OCI-LY7 (cell line): ENCODE measurements at regions not wholly inside any gene's neighbourhood (a gene's known extent, or its start where the extent isn't known, plus 50 kb on each side); places are given as distances from the start of the nearest gene placed in this dataset.

Source experiments
- BruUV-seq: library from RNA; stranded (reverse); fragments of 400-500 nt; replicated peaks from 2 replicates; lab custom pipeline; 2021; lab: Mats Ljungman, UMichigan
- CTCF ChIA-PET: fragments of 300-600 bp; sonication (Branson Sonifier 250); formaldehyde crosslinking; loops from one replicate; lab custom pipeline; 2022; ENCODE audit warnings: antibody characterized with exemption; ENCODE audit not compliant: unreplicated experiment; lab: Charles Lee
- POLR2A ChIA-PET: fragments of 300-600 bp; sonication (Branson Sonifier 250); formaldehyde crosslinking; loops from one replicate; lab custom pipeline; 2022; ENCODE audit warnings: antibody characterized with exemption; lab: Charles Lee
- DNase-seq: peaks from one replicate; pipeline ENCODE4 v3.0.0-alpha.2; 2015; ENCODE audit warnings: low spot score
- H2AFZ ChIP-seq: fragments of 200-600 bp; sonication (generic), shearing (Covaris generic); 2 replicates; pipeline ENCODE4 v1.6.1; 2014; ENCODE audit warnings: mild to moderate bottlenecking, antibody characterized with exemption, low read length, moderate library complexity
- H3K27ac ChIP-seq: fragments of 200-600 bp; sonication (generic); 2 replicates; pipeline ENCODE4 v1.5.1; 2014; ENCODE audit warnings: mixed run types, low read depth, mild to moderate bottlenecking, moderate library complexity, low read length, inconsistent platforms; ENCODE audit not compliant: poor library complexity, severe bottlenecking
- H3K36me3 ChIP-seq: fragments of 200-600 bp; sonication (generic); 2 replicates; pipeline ENCODE4 v1.6.1; 2014; ENCODE audit warnings: mild to moderate bottlenecking, antibody characterized with exemption, low read length, moderate library complexity, mixed read lengths; ENCODE audit not compliant: insufficient read depth
- H3K4me1 ChIP-seq: fragments of 200-600 bp; sonication (generic); 2 replicates; pipeline ENCODE4 v1.5.1; 2014; ENCODE audit warnings: mild to moderate bottlenecking, low read length; ENCODE audit not compliant: insufficient read depth, poor library complexity, severe bottlenecking
- H3K4me2 ChIP-seq: fragments of 200-600 bp; sonication (generic); 2 replicates; pipeline ENCODE4 v1.6.1; 2014; ENCODE audit warnings: mild to moderate bottlenecking, low read length
- H3K4me3 ChIP-seq: fragments of 200-600 bp; sonication (generic); 2 replicates; pipeline ENCODE4 v1.5.1; 2014; ENCODE audit warnings: mild to moderate bottlenecking, low read depth, low read length; ENCODE audit not compliant: poor library complexity, severe bottlenecking
- H3K79me2 ChIP-seq: fragments of 200-600 bp; sonication (generic); 2 replicates; pipeline ENCODE4 v1.6.1; 2016; ENCODE audit warnings: low read depth, mild to moderate bottlenecking, low read length, moderate library complexity, mixed read lengths; ENCODE audit not compliant: insufficient read depth
- H3K9me2 ChIP-seq: fragments of 200-600 bp; sonication (generic); 2 replicates; pipeline ENCODE4 v1.6.1; 2016; ENCODE audit warnings: mild to moderate bottlenecking, low read length, mixed read lengths; ENCODE audit not compliant: insufficient read depth
- H3K9me3 ChIP-seq: fragments of 200-600 bp; sonication (generic); 2 replicates; pipeline ENCODE4 v1.6.1; 2014; ENCODE audit warnings: mild to moderate bottlenecking, mixed run types, low read length, mixed read lengths
- H4K20me1 ChIP-seq: fragments of 200-600 bp; sonication (generic); 2 replicates; pipeline ENCODE4 v1.6.1; 2014; ENCODE audit warnings: mild to moderate bottlenecking, antibody characterized with exemption, low read length, moderate library complexity, mixed read lengths; ENCODE audit not compliant: insufficient read depth
- EZH2phosphoT487 ChIP-seq: fragments of 200-600 bp; sonication (generic); IDR thresholded peaks from 2 replicates; pipeline ENCODE4 v1.6.1; 2018; ENCODE audit warnings: low read depth, borderline replicate concordance, mild to moderate bottlenecking, mixed run types, antibody characterized with exemption, low read length, moderate library complexity, mixed read lengths
- intact Hi-C: fragments of 100-400 bp; cut with micrococcal nuclease; formaldehyde crosslinking; loops from one replicate; pipeline ENCODE4 v1.10.0; 2022; ENCODE audit not compliant: unreplicated experiment
- TF ChIP-seq, protein P1 (sequence below): fragments of 200-600 bp; sonication (generic); conservative IDR thresholded peaks from 2 replicates; pipeline ENCODE4 v1.5.1; 2014; ENCODE audit warnings: mild to moderate bottlenecking, antibody characterized with exemption, low read length, moderate library complexity, mixed read lengths

DNA sequence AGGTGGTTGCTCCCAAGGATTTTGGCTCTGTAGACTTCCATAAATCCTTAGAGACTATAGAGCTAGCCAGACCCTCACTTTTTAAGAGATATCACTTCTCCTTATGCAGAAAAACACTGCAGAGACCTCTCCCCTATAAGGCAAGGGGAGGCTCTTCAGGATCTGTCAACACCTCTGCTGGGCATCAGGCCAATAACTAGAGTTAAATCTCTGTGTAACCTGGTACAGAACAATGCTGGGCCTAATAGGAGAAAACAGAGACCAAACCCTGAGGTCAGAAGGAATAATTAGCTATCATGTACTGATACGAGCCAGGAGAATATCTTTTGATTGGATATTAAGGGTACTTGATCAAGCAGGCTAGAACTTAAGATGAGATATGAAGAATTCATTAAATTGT is 358.5 kb downstream of the TBC1D4 start:
- DNase-seq = no peak
- CTCF ChIA-PET = no interaction called here

DNA sequence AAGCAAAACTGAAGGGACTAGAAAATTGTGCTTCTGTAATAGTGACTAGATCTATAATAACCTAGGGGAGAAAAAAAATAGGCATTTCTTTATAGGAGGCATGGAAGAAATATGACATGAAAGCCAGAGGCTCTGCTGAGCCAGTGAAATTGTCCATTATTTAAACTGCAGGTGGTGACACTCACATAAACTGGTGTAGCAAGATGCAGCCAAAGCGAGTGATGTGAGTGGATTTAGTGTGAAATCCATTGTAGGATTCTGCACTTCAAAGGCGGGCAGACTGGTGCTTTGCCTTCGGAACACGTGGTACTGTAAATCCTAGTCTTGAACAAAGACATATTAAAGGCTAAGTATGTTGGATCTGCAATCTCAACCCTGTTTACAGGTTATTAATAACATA is 361.9 kb downstream of the TBC1D4 start:
- ChIA-PET CTCF (no interaction called here), POLR2A (no interaction called here)
- H3K4me2 ChIP-seq = no peak overlapping the region
- H3K9me3 ChIP-seq = no peaks in the 10 kb centered on the region
- H2AFZ ChIP-seq = no peak overlapping the region
- TF ChIP-seq, protein P1, sequence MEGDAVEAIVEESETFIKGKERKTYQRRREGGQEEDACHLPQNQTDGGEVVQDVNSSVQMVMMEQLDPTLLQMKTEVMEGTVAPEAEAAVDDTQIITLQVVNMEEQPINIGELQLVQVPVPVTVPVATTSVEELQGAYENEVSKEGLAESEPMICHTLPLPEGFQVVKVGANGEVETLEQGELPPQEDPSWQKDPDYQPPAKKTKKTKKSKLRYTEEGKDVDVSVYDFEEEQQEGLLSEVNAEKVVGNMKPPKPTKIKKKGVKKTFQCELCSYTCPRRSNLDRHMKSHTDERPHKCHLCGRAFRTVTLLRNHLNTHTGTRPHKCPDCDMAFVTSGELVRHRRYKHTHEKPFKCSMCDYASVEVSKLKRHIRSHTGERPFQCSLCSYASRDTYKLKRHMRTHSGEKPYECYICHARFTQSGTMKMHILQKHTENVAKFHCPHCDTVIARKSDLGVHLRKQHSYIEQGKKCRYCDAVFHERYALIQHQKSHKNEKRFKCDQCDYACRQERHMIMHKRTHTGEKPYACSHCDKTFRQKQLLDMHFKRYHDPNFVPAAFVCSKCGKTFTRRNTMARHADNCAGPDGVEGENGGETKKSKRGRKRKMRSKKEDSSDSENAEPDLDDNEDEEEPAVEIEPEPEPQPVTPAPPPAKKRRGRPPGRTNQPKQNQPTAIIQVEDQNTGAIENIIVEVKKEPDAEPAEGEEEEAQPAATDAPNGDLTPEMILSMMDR = no peak
- TF ChIP-seq EZH2phosphoT487 = no peak
- DNase-seq = no peak
- no peaks in the 10 kb centered on the region for H4K20me1 ChIP-seq
- H3K79me2 ChIP-seq = no peaks in the 10 kb centered on the region
- intact Hi-C loops = no loop called here
- no peaks in the 10 kb centered on the region for H3K9me2 ChIP-seq
- no peak overlapping the region for H3K27ac ChIP-seq
- H3K36me3 ChIP-seq = no peaks in the 10 kb centered on the region
- no TSS peak for BruUV-seq
- no peaks in the 10 kb centered on the region for H3K4me1 ChIP-seq
- no peak overlapping the region for H3K4me3 ChIP-seq

More for the DNA sequence above, 358.5 kb downstream of the TBC1D4 start:
- Histone ChIP-seq H3K4me1 (no peaks in the 10 kb centered on the region), H3K79me2 (no peaks in the 10 kb centered on the region), H3K36me3 (no peaks in the 10 kb centered on the region), H3K27ac (no peak overlapping the region), H3K9me2 (no peaks in the 10 kb centered on the region), H2AFZ (no peak overlapping the region), H3K4me2 (no peak overlapping the region), H3K9me3 (no peaks in the 10 kb centered on the region), H3K4me3 (no peak overlapping the region), H4K20me1 (no peaks in the 10 kb centered on the region)
- intact Hi-C loops = no loop called here
- POLR2A ChIA-PET = no interaction called here
- TF ChIP-seq, protein P1 = no peak
- TF ChIP-seq EZH2phosphoT487 = no peak
- BruUV-seq = no TSS peak

DNA sequence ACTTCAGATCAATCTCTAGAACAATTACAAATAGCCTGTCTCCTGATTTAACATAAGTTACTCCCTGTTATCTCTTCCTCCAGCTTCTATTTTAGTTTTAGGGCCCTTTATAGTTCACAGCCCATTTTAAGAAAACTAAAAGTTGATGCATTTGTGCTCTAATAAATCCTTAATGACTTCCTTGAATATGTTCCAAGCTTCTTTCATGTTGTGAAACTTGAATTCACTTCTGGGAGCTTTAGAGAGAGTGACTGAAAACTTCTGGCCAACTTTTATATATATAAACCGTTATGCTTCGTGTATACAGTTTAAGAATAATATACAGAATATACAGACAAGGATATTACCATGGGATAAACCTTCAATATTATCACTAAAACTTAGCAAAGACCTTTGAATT is 366.8 kb downstream of the TBC1D4 start:
- H3K9me2 ChIP-seq = no peaks in the 10 kb centered on the region
- no peaks in the 10 kb centered on the region for H3K9me3 ChIP-seq
- H4K20me1 ChIP-seq = no peaks in the 10 kb centered on the region
- ChIA-PET POLR2A (interaction anchor here (0.6 kb wide), 2 partner anchors 88 to 231 kb away, joined by 3 read pairs; no protein-coding TSS in a partner anchor), CTCF (no interaction called here)
- no TSS peak for BruUV-seq
- TF ChIP-seq, protein P1 = no peak
- no peak for TF ChIP-seq EZH2phosphoT487
- no peaks in the 10 kb centered on the region for H3K79me2 ChIP-seq
- no peak overlapping the region for H3K27ac ChIP-seq
- intact Hi-C loops = no loop called here
- no peak overlapping the region for H3K4me2 ChIP-seq
- no peaks in the 10 kb centered on the region for H3K4me1 ChIP-seq
- H2AFZ ChIP-seq = no peak overlapping the region
- no peak for DNase-seq
- H3K4me3 ChIP-seq = no peak overlapping the region
- H3K36me3 ChIP-seq = no peaks in the 10 kb centered on the region
